ENCODE measurements at regions not wholly inside any gene's neighbourhood (a gene's known extent, or its start where the extent isn't known, plus 50 kb on each side); places are given as distances from the start of the nearest gene placed in this dataset.

DNA sequence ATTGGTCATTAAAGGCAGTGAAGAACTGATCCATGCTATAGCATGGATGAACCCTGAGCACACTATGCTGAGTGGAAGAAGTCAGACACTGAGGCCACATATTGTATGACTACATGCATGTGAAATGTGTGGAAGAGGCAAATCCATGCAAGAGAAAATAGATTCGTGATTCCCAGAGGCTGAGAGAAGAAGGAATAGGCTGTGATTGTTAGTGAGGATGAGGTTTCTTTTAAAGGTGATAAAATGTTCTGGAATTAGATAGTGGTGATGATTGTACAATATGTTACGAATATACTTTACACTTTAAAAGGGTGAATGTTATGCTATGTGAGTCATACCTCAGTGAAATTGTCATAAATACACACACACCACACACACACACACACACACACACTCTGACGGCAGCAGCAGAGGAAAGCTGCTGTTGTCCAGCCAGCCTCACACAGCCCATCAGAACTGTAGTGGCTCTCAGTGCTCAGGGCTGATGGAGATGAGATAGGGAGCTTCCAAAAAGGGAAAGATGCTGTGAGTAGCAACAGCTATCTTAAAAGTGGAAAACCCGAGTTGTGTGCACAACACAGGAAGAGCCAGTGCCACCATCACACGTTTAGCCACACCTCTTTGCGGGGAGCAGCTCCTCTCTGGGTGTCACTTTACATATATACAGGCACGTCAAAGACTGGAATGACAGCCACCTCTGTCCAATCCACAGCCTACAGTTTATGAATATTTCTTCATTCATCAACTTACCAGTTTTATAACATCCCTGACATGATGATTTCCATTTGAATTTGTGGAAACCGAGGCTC is 153.0 kb downstream of the SPATA19 start:
- TF ChIP-seq CTCF (conservative IDR thresholded peaks at IDR 0.05): no peak
- TF ChIP-seq ZFX (IDR thresholded peaks at IDR 0.05): no peak

Data from C4-2B (cell line).